Transverse colon (tissue), 4 donors: ENCODE measurements at regions not wholly inside any gene's neighbourhood (a gene's known extent, or its start where the extent isn't known, plus 50 kb on each side); places are given as distances from the start of the nearest gene placed in this dataset.

Experiments used
- DNase-seq: peaks from one replicate; pipeline ENCODE4 v3.0.0-alpha.2; 2019
- H3K27ac ChIP-seq, 4 donors: fragments of 200-600 bp; sonication (generic); 2 replicates each; pipeline ENCODE4 v1.5.1; 2016 to 2018; ENCODE audit warnings: inconsistent platforms in 4 of 4
- H3K27me3 ChIP-seq: fragments of 200-600 bp; sonication (generic); 2 replicates; pipeline ENCODE4 v1.5.1; 2017; ENCODE audit warnings: inconsistent platforms
- H3K36me3 ChIP-seq, 4 donors: fragments of 200-600 bp; sonication (generic); 2 replicates each; pipeline ENCODE4 v1.5.1; 2017 to 2019; ENCODE audit warnings: inconsistent platforms in 4 of 4
- H3K4me1 ChIP-seq, 4 donors: fragments of 200-600 bp; sonication (generic); 2 replicates each; pipeline ENCODE4 v1.5.1; 2017 to 2020; ENCODE audit warnings: inconsistent platforms in 4 of 4
- H3K4me3 ChIP-seq, 4 donors: fragments of 200-600 bp; sonication (generic); 1 replicate in 1 of 4; 2 replicates in 3 of 4; pipeline versions ENCODE4 v1.5.1 to v1.6.1; 2017 to 2019; ENCODE audit warnings: inconsistent platforms in 4 of 4
- H3K9me3 ChIP-seq, 2 donors: fragments of 200-600 bp; sonication (generic); 2 replicates each; pipeline ENCODE4 v1.5.1; 2017 to 2019; ENCODE audit warnings: inconsistent platforms in 2 of 2
- CTCF ChIP-seq, 5 experiments: fragments of 200-600 bp in 3 of 5; fragments of 450-650 bp in 2 of 5; sonication (generic) in 3 of 5; IDR thresholded peaks; 1 replicate in 2 of 5; 2 replicates in 3 of 5; pipeline ENCODE4 v1.5.1; 2016 to 2017; ENCODE audit warnings: antibody characterized with exemption in 5 of 5, inconsistent platforms in 3 of 5, mild to moderate bottlenecking in 2 of 5, moderate library complexity in 1 of 5
- EP300 ChIP-seq: sonication (generic); formaldehyde crosslinking; IDR thresholded peaks from one replicate; pipeline ENCODE4 v1.6.1; 2017; ENCODE audit warnings: antibody characterized with exemption, low read depth
- POLR2A ChIP-seq: fragments of 450-650 bp; IDR thresholded peaks from one replicate; pipeline ENCODE4 v1.6.1; 2016; ENCODE audit warnings: antibody characterized with exemption, mild to moderate bottlenecking, moderate library complexity
- POLR2AphosphoS5 ChIP-seq, 3 donors: sonication (generic); formaldehyde crosslinking; IDR thresholded peaks; one replicate each; pipeline ENCODE4 v1.6.1; 2016; ENCODE audit warnings: antibody characterized with exemption in 3 of 3
- WGBS, 2 donors: methylation state at CpG; one replicate each; pipeline ENCODE4 v1.1.5; 2018; ENCODE audit warnings: low coverage in 1 of 2; 5-methylcytosine and 5-hydroxymethylcytosine counted together
- in situ Hi-C, 4 donors: fragments of 200-750 bp; cut with MboI; loops; one replicate each; pipeline versions ENCODE4 v1.15.0 to v1.15.1; 2017; ENCODE audit warnings: low sequenced_read_pairs in 3 of 4, low pct_ligation_motif_present in 1 of 4, low pct_unique_long_range_greater_than_20kb in 1 of 4
- intact Hi-C: fragments of 100-400 bp; cut with DNase I; formaldehyde crosslinking; loops from one replicate; pipeline ENCODE4 v1.15.1; 2023; ENCODE audit warnings: low total_unique reads

GRCh38 chr15:96737408-96737807 is 406.9 kb downstream of the NR2F2 start:
- WGBS, 2 donors, result 88 to 96% methylated on average over 6 of the region's 6 CpGs
- TF ChIP-seq EP300, result no peak
- TF ChIP-seq POLR2A, result no peak
- no peak for TF ChIP-seq CTCF (IDR thresholded peaks at IDR 0.05)
- TF ChIP-seq POLR2AphosphoS5 (IDR thresholded peaks at IDR 0.05), result no peak
- H3K27ac ChIP-seq, result no peak overlapping the region
- intact Hi-C loops (no loop called here), in situ Hi-C loops (no loop called here)
- no peaks in the 10 kb centered on the region for H3K9me3 ChIP-seq
- H3K4me3 ChIP-seq, result no peak overlapping the region
- H3K27me3 ChIP-seq, result no peaks in the 10 kb centered on the region
- no peaks in the 10 kb centered on the region for H3K36me3 ChIP-seq
- H3K4me1 ChIP-seq, result no peaks in the 10 kb centered on the region
- no peak for DNase-seq

- in situ Hi-C loops (no loop called here), intact Hi-C loops (no loop called here)
- no peaks in the 10 kb centered on the region for H3K27me3 ChIP-seq
- 47 to 60% methylated on average over 4 of the region's 4 CpGs for WGBS, 2 donors
- TF ChIP-seq POLR2A (no peak), CTCF (IDR thresholded peaks at IDR 0.05) (no peak), POLR2AphosphoS5 (IDR thresholded peaks at IDR 0.05) (no peak), EP300 (no peak)
- no peaks in the 10 kb centered on the region for H3K4me1 ChIP-seq
- no peaks in the 10 kb centered on the region for H3K9me3 ChIP-seq
- H3K4me3 ChIP-seq, result no peak overlapping the region
- H3K36me3 ChIP-seq, result no peaks in the 10 kb centered on the region
- DNase-seq, result no peak
- H3K27ac ChIP-seq, result no peak overlapping the region
These were observed 416.2 kb downstream of the NR2F2 start for GRCh38 chr15:96746665-96747064.

- intact Hi-C loops, result no loop called here
- TF ChIP-seq EP300 (no peak), POLR2AphosphoS5 (IDR thresholded peaks at IDR 0.05) (no peak), POLR2A (no peak), CTCF (IDR thresholded peaks at IDR 0.05) (no peak)
- WGBS, 2 donors, result 60 to 73% methylated on average over 4 of the region's 4 CpGs
These were observed 416.8 kb downstream of the NR2F2 start for GRCh38 chr15:96747291-96747690.

GRCh38 chr15:96750361-96750760 is 419.9 kb downstream of the NR2F2 start:
- 73 to 86% methylated on average over 3 of the region's 3 CpGs for WGBS, 2 donors
- intact Hi-C loops (no loop called here), in situ Hi-C loops (no loop called here)
- DNase-seq, result no peak
- no peaks in the 10 kb centered on the region for H3K36me3 ChIP-seq
- H3K27ac ChIP-seq, result no peak overlapping the region
- H3K27me3 ChIP-seq, result no peaks in the 10 kb centered on the region
- H3K4me3 ChIP-seq, result no peak overlapping the region
- H3K9me3 ChIP-seq, result no peaks in the 10 kb centered on the region
- H3K4me1 ChIP-seq, result no peaks in the 10 kb centered on the region
- TF ChIP-seq CTCF (IDR thresholded peaks at IDR 0.05) (no peak), POLR2AphosphoS5 (IDR thresholded peaks at IDR 0.05) (no peak), EP300 (no peak), POLR2A (no peak)

More at GRCh38 chr15:96747291-96747690, 416.8 kb downstream of the NR2F2 start:
- in situ Hi-C loops, result no loop called here
- Histone ChIP-seq H3K27me3 (no peaks in the 10 kb centered on the region), H3K27ac (no peak overlapping the region), H3K36me3 (no peaks in the 10 kb centered on the region), H3K4me1 (no peaks in the 10 kb centered on the region), H3K9me3 (no peaks in the 10 kb centered on the region), H3K4me3 (no peak overlapping the region)
- no peak for DNase-seq
